GM12872 (cell line): ENCODE measurements at regions not wholly inside any gene's neighbourhood (a gene's known extent, or its start where the extent isn't known, plus 50 kb on each side); places are given as distances from the start of the nearest gene placed in this dataset.

Experiments
- TF ChIP-seq, protein P1 (sequence below): IDR thresholded peaks from 3 replicates; pipeline ENCODE4 v1.5.1; 2011; ENCODE audit warnings: low read depth, mild to moderate bottlenecking, low read length, moderate library complexity; ENCODE audit not compliant: insufficient read depth

DNA sequence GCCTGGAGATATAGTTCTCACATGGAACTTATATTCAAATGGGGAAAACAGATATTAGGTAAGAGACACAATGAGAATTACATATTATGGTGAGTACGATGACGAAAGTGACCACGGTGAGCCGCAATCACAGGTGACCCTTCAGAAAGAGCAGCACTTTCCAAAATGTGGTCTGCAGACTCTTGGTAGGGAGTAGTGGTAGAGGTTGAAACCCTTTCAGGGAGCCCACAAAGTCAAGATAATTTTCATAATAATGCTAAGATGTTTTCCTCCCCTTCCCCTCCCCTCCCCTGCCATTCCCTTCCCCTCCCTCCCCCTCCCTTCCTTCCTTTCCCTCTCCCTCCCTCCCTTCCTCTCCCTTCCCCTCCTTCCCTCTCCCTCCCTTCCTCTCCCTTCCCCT is 83.5 kb upstream of the AKT3 start:
- TF ChIP-seq, protein P1, sequence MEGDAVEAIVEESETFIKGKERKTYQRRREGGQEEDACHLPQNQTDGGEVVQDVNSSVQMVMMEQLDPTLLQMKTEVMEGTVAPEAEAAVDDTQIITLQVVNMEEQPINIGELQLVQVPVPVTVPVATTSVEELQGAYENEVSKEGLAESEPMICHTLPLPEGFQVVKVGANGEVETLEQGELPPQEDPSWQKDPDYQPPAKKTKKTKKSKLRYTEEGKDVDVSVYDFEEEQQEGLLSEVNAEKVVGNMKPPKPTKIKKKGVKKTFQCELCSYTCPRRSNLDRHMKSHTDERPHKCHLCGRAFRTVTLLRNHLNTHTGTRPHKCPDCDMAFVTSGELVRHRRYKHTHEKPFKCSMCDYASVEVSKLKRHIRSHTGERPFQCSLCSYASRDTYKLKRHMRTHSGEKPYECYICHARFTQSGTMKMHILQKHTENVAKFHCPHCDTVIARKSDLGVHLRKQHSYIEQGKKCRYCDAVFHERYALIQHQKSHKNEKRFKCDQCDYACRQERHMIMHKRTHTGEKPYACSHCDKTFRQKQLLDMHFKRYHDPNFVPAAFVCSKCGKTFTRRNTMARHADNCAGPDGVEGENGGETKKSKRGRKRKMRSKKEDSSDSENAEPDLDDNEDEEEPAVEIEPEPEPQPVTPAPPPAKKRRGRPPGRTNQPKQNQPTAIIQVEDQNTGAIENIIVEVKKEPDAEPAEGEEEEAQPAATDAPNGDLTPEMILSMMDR, result no peak

DNA sequence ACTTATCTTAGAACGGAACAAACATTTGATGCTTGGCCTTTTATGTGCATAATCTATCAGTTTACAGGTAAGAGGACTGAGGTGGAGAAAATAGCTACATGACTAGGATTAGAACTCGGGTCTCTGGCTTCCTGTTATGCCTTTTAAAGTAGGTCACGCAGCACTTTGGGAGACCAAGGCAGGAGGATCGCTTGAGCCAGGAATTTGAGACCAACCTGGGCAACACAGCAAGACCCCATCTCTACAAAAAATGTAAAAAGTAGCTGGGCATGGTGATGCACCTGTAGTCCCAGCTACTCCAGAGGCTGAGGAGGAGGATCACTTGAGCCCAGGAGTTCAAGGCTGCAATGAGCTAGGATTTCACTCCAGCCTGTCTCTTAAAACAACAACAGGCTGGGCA is 81.9 kb upstream of the AKT3 start:
- TF ChIP-seq, protein P1, result no peak

DNA sequence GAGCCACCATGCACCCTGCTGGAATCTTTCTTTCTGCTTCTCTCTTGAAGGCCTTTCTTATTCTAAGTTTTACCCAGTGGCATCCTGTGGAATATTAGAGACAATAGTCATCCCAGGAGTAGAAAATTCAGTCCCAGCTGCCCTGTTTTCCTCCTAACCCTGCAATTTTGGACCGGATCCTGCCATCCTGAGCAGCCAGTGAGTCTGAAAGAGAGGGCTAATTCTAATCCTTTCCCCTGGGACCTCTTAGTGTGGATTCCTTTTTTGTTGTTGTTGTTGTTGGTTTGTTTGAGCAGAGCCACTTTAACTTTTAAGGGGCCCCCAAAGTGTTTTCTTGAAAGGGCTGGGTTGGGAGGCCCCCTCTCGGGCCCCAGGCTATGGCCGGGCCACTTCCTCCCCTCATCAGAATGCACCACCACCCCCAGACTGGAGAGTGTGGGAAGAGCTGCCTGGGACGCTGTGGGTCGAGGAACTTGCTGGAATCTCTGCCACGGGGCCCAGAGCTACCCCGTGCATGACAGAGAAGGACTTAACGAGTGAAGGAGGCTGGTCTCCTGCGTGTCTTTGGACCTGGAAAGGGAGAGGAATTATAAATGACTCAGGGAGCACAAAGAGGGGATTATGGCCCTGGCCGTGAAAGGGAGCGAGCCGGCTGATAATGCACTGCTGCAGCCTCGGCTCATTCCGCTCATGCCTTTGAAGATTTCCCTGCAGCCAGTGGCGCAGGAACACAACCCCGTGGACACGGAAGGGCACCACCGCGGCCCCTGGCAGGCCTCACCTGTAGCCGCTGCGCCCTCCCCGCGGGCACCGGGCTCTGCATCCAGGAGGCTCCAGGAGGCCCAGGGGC is 81.0 kb upstream of the AKT3 start:
- TF ChIP-seq, protein P1, result no peak

DNA sequence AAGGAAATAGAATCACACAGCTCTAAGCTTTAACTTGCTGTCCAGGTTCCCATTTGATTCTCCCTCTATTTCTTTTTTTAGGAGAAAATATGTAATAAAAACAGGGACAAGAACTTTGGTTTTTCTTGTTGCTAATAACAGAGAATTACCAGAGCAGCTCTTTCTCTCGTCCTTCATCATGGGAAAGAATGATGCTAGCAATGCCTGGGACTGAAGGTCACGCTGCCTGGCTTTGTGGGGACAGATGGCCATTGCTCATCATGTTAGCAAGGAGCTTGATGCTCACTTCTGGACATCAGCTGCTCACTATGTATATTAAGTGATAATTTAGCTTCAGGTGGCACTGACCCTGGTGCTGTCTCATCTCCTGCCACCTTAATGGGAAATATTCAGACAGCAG is 77.3 kb upstream of the AKT3 start:
- TF ChIP-seq, protein P1, result no peak

DNA sequence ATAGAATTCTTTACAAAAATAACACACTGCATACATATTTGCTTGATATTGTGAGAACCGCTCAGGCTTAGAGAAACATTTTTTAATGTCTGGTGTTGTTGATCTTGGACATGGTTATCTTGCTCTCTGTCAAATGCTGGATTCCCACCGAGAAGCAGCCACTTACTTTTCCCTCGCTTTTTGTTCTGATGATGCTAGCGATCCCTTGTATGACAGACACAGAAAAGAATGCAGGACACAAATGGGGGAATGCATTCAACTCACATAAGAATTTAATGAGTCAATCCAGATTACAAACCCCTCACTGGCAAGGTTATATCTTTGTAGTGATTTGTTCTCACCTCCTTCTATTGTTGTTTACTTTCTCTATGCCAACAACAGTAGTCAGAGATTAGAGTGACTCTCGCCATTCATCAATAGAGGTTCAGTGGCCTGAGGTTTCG is 76.8 kb upstream of the AKT3 start:
- TF ChIP-seq, protein P1, result no peak

DNA sequence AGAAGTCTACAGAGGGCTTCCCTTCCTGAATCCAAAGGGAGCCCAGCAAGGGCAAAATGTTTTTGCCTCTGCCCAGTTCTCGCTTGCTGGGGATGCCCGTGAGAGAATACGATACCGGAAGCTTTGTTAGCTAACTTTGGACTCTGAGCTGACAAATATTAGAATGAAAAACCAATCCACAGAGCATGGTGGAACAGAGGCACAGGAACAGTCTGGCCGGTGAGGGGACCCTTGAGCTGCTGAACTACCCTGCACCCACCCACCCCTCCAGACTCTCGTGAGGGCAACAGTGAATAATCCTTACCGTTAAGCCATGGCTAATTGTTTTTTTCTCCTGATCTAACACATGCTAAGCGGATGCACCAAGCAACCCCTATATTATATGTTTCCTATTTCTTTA is 76.3 kb upstream of the AKT3 start:
- TF ChIP-seq, protein P1, result no peak

DNA sequence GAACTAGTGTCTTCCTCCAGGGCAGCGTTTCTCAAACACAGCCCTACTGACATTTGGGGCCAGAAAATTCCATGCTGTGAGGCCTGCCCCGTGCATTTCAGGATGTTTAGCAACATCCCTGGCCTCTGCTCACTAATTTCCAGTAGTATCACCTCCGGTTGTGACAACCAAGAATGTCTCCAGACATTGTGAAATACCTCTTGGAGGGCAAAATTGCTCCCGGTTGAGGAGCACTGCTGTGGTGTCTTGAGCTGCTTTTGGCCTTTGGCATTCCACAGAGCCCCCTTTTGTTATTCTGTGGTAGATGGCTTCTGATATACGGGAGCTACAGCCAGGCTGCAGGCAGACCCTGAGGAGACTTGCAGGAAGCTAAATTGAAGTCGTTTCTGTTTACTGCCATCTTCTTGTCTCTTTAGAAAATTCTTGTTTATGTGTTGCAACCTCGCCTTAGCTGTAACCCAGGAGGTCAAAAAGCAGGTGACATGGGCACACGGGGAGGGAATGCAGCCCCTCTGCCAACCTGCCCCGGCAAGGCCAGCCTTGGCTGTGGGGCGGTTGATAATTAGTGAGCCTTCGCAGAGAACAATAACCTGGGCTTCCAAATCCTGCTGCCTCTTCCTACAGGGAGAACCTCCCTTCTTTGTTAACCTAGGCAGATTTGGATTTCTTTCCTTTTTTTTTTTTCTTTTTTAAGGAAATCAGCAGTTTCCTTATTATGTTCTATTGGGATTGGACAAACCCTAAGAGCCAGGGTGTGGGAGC is 74.7 kb upstream of the AKT3 start:
- TF ChIP-seq, protein P1, result no peak
